COLO829 (cell line): ENCODE measurements at regions not wholly inside any gene's neighbourhood (a gene's known extent, or its start where the extent isn't known, plus 50 kb on each side); places are given as distances from the start of the nearest gene placed in this dataset.

Experiments used
- DNase-seq: peaks from one replicate; pipeline ENCODE4 v3.0.0; 2012; ENCODE audit warnings: low spot score

DNA sequence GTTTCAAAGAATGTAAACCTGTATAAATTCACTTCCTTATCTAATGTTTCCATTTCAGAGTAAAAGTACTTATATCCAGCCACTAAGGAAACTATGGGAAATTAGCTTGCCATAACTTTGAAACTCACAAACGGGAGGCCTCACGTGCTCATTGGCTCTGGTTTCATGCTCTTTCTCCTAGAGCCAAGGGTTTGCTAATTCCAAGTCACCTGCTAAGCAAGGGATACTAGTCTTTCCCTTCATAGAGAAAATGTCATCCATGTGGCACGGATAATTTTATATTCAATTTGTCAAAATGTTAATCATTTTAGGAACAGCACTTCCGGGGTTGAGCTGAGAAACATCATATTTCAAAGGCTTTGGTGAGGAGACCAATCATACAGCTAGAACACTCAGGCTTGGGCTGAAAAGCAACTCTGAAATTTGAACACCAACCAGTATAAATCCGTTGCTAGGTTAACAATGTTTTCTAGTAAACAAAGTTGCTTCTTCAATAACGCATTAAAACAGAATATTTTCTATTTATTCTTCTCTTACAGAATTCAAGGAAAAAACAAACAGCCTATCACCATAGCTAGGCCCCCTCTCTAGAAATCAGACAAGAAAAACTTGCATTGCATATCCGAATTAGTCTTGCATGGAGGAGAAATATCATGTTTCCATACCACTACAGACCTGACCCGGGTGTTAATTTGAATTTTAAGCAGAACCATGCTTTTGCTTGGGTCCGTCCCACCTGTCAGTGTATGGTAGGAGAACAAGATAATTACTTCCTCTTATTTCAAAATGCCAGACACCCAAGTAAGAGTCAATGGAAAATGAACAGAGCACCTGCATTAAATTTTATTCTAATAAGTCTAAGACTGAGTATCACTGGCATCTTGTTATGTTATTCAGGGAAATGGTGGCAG, 196.1 kb upstream of the ESRRG start:
- DNase-seq, result no peak

DNA sequence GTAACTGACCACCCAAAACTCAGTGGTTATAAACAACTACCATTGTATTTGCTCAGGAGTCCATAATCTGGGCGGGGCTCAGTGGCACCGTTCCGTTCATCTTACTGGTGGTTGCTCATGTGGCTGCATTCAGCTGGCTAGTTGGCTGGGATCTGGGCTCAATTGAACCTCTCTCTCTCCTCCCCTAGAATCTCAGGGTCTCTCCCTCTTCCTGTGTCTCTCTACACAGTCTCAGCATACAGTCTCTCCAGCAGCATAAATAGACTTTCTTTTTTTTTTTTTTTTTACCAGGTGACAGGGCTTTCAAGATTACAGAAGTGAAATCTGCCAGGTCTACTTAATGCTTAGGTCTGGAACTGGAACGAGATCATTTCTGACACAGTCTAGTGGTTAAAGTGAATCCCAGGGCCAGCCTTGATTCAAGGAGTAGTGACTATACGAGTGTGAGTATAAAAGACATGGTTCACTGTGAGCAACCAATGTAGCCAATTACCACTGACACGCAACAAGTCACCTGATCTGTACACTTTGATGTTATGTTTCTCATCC, 193.7 kb upstream of the ESRRG start:
- DNase-seq, result no peak

DNA sequence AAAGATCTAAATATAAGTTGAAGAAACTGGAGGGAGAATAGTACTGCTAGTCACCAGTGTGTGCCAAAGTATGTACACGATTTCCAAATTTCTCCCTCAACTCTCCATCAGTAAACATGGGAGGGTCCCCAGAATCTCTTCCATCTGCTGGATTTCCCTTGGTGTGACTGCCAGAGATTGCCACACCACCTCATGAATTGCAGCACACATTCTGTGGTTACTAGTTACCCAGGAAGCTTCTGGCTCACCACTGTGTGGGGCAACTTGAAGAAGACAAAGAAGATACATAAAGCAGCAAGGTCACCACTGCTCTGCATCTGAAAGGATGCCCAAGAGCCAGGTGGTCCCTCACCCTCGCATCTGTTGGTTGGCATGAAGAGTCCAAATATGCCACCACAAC, 191.7 kb upstream of the ESRRG start:
- DNase-seq, result no peak

DNA sequence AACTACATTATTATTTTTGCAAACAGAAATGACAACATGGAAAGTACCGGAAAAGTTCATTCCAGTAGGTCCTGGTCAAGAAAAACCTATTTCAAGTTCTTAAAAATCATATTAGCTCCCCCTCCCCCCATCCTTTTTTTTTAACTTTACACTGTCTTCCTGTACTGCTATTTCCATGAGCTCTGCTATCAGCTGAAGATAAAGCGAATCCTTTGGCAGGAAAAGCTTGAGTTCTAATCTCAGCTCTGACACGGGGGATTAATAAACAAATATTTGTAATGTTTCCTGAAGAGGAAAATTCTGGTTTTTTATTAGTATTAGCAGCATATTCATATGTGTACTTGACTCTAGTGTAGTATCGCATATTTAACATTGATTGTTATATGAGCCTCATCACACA, 190.7 kb upstream of the ESRRG start:
- no peak for DNase-seq

DNA sequence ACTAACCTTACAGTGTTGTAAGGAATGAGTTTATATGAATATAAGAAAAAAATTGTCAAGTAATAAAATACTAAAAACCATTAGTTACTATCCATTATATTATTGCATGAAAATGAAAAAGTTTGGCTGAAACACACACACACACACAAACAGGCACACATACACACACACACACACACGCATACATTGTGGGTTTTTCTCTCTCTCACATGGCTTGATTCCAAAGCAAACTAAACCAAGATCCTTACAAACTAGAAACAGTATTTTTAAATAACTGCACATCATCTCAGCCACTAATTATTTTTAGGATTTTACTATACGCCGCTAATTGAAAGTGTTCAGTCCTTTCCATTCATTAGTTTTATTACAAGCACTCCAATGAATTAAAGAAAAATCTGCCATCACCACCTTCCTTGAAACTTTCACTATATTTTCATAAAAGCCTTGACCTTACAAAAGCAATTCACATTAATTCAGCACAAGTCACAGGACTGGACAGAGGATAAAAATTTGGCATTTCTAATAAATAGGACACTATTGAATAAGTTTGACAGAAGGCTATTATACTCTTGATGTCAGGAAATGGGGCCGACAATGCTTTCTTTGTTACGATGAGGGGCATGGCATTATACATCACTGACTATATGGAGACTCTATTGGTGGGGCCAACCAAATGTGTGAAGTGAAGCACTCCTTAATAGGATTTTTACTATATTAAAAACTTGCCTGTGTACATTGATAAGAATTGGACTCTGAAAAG, 187.0 kb upstream of the ESRRG start:
- DNase-seq, result peak; percentile 82

DNA sequence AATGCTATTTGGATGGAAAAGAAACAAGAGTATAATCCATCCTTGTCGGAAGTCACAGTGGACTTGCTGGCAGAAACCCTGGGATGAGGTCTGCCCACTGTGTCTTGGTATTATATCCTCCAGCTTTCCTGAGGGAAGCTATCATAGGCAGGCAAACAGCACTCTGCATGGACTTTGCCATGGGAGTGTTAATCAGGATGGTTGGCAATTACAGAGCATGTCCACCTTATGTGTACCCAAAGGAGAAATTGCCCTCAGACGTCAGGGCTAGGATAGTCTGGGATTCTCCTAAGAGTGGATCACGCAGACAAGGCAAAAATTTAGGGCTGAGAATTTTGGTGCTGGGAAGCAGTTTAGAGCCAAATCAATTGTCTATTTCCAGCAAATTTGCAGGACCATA, 184.9 kb upstream of the ESRRG start:
- DNase-seq, result no peak

DNA sequence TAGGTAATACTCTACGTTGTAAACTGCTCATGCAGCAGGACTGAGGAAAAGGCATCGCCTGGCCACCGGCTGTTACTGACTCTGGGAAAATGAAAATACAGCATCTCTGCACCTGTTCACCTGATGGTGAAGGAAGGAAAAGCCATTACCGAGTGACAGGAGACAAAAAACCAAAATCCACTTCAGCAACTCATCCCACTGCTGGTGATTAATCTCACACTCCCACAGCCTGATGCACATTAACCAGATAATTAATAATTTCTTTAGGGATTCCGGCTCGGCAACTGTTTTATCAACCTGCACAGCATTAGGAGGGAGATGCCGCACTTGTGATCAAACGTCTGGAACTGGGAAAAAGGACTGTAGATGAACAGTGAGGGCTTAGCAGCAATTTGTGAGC, 183.9 kb upstream of the ESRRG start:
- no peak for DNase-seq

DNA sequence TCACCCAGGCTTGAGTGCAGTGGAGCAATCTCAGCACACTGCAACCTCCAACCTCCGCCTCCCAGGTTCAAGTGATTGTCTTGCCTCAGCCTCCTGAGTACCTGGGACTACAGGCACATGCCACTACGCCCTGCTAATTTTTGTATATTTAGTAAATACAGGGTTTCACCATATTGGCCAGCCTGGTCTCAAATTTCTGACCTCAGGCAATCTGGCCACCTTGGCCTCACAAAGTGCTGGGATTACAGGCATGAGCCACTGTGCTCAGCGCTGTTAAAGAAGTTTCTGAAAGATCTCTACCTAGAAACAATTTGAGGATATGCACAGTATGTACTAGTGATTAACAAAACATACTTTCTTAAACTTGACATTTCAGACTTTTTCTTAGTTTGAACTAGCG, 182.6 kb upstream of the ESRRG start:
- DNase-seq, result no peak

DNA sequence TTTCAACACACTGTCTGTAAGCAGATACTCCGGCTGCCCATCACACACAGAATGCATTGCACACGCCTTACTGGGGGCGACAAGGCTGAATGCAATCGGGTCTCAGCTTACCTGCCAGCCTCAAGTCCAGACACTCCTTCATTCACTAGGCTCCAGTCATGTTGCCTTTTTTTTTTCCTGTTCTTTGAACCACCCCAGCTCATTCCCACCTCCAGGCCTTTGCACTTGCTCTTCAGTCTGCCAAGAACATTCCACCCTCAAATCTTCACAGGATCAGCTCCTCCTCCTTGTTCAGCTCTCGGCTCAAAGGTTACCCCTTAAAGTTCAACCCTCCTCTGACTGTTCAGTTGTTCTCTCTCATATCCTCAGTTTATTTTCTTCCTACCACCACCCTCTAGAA, 181.9 kb upstream of the ESRRG start:
- DNase-seq, result no peak

DNA sequence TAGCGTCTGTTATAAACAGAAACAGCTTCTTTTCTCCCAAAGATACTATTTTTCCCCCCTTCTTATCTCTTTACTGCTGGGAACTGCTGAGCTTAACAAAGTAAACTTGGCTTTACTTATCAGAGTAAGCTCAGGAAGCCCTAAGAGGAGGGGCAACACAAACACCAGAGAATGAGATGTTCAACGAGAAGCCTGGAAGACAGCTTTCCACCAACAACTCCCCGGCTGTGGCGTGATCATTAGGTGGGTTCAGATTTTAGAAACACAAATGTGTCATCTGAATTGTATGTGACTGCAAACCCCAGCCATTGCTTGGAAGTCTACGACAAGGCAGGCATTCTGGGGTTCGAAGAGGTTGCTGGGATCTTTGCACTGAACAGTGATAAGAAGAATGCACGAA, 181.2 kb upstream of the ESRRG start:
- DNase-seq, result no peak

DNA sequence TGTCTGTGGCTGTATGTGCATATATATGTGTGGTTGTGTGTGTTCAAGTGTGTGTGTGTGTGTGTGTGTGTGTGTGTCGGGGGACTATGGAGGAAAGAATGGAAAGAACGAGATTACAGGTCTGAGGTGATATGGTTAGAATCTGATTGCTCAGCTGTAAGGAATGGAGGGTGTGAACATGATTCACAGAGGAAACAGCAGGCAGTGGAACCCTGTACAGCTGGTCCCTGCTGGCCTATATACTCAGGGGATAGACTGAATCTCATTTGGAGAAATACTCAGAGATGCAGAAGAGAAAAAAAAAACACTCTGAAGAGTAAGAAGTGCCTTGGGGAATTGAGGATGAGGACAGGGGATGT, 180.1 kb upstream of the ESRRG start:
- no peak for DNase-seq

DNA sequence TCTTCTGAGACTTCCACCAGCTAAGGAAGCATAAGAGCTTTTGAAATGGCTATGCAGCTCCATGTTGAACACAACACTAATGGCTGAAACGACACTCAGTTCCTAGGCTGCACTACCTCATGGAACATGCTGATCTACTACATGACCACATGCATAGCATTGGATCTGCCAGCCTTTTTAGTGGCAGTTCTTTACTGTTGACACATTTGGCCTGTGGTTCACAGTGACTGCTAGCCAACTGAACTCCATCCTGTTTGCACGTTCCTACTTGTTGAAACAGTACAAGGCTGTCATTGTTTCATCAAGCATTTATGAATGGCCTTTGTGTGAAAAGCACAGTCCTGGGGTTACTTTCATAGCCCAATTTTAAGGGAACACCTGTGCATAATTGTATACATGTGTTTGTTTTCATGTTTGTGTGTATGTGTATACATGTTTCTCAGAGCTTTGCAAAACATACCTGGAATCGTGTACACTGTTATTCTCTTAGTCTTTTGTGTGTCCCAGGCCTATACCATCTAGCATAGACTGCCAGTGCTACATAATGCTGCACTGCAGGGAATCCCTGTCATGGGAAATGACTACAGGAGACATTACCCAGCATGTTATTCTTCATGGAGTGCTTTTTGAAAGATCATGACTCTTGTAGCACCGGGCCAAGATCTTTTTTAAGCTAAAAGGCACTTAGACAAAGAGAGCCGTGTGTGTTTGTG, 179.6 kb upstream of the ESRRG start:
- DNase-seq, result peak; percentile 77

DNA sequence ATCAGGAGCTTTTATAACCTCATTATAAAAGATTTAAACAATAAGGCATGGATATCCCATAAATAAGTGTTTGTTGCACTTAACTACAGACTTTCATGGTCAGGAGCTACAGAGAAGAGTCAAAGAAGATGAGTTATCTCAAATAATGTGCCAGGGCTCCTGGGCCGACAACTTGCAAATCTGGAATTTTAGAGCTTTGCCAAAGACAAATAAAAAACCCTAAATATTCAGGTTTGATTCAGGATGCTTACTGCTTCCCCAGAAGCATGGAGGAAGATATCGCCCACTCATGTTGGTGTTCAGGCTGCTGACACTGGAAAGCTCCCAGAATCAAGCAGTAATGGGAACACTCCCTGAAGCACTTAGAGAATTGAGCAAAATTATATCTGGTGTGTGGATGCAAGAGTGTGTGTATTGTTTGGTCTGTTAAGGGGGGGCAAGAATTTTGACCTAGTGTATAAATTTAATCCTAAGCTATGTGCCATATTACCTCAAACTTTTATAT, 176.9 kb upstream of the ESRRG start:
- DNase-seq, result no peak

DNA sequence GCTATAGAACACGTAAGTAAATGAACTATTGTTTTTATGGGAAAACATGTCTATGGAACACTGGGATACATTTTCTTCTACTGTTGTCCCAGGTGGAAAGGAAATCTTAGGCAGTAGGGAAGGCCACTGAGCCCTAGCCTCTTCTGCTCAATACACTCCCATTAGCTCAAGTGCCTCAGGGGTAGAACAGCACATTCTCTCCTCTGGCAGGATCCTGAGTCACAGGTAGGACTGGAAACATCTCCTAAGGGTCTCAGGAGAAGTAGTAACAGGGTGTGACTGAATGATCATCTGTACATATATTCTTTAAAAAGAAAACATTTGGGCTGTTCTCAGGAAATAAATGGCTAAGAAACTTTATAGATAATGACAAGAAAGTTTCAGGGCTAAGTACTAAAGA, 175.6 kb upstream of the ESRRG start:
- DNase-seq, result no peak

DNA sequence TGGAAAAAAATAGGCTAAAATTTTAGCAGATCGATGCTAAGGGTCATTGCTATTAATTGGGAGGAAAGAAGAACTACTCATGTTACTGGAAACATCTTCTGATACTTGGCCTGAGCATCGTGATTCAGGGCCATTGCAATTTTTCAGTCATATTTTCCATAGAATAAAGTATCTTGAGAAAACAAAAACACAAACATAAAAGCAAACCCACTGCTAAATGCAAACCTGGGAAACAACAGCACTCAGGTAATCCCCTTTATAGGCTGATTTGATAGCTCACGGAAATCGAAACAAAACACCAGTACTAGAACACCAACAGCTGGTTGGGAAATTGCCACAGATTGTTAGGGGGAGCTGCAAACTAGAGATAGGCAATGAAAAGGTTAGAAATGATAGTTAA, 172.9 kb upstream of the ESRRG start:
- no peak for DNase-seq

DNA sequence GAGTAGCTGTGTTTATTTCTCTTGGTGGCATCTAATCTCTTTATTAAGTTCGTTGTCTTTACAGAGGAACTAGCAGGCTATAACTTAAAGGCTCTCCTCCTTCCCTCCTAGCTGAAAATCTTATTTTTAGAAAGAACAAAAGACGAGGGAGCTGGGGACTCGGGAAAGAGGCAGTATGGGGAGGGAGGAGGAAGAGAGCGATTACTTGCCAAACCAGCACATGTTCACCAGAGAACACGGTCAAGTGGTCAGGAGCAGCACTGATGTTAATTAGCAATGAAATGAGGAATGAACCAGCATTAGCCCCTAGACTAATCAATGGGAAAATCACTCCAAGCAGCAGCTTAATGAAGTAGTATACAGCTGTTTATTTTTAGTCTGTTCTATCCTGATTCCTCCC, 171.3 kb upstream of the ESRRG start:
- no peak for DNase-seq

DNA sequence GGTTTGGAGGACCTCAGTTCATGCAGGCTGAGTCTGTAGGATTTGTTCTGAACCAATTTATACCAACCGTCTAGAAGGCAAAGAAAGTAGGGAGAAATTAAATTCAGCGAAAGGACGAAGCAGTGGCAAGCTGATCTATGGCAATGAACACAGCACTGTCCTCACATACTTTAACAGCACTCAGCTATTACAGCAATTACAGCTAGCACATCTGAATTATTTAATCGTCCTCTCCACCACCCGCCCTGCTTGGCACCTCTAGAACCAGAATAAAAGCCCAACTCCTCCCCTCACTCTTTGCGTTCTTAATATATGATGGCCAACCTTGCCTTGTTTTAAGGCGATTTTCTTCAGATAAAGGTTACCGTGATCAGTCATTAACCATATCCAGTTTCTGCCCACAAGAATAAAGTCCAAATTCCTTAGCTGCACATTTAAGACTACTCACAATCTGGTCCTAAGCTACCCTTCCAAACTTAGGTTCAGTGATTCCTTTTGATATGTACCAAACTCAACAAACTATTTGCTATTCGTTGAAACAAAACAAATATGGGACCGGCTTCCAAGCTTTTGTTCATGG, 169.4 kb upstream of the ESRRG start:
- no peak for DNase-seq

DNA sequence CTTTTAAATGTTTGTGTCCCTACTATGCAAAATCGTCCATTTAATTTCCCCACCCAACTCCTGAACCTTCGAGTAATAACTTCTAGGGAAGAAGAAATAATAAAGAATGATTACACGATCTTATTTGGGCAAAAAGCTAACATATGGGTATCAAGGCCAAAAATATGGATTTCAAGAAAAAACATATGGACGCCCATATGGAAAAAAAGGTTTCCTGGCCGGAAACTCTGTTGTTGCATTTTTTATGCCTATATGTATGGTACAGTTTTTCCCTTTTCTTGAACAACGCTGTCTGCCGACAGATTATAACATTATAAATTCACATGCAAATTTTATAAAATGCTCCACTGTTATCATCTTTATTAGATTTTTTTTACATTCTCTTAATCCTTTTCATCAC, 167.6 kb upstream of the ESRRG start:
- DNase-seq, result no peak

DNA sequence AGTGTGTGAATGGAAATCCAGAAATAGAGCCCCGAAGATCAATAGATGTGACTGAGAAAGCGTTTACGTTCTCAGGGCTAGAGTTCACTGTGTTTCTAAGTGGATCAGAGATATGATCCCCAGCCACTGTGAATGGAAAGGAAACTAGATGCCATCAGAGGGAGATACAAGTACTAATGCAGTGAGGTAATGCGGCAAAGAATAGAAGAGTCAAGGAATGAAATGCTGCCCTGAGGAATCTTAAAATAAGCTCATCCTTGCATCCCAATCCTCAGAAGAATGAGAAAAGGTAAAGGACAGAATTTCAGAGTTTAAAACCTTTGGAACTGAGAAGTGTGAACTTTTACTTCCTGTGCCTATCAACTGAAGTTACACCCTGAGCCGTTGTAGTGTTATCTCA, 165.5 kb upstream of the ESRRG start:
- no peak for DNase-seq

DNA sequence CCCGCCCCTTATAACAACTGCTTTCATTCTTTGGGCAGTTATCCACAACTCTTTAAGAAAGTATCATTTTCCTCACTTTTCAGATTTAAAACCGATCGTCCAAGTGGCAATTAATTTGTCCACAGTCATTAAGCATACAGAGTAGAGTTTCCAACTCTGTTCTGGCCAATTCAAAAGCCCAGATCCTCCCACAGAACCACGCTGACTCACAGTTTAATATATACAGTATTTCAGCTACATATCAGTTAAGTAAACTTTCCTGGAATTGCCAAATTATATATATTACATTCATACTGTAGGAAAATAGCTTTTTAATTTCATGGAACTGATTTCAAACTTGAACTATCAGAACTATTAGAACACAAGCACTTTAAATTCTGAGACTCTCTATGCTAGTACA, 163.8 kb upstream of the ESRRG start:
- no peak for DNase-seq

DNA sequence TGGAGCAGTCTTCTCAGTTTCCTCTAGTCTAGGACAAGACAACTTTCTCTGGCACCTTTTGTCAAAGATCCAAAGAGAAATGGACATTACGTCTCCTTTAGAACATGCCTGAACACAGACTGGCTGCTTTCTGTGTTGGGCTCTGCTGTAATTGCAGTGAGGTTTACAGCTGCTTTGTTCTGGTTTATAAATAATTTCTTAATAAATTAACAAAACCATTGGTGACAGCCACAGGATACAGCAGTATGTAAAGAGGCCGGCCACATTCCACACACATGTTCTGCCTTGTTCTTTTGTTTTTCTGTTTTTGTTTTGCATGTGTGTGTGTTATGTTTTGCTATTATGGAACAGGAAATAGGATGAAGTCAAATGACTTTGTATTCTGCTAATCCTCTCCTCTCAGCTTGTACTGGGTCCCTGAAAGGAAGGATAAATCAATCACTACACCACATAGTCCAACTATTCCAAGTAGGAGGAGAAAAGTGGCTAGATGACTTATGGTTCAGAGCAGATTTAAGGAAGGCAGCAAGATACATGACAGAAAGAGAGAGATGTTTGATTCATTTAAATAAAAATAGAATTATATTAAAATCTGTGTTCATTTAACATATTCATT, 161.5 kb upstream of the ESRRG start:
- DNase-seq, result no peak

DNA sequence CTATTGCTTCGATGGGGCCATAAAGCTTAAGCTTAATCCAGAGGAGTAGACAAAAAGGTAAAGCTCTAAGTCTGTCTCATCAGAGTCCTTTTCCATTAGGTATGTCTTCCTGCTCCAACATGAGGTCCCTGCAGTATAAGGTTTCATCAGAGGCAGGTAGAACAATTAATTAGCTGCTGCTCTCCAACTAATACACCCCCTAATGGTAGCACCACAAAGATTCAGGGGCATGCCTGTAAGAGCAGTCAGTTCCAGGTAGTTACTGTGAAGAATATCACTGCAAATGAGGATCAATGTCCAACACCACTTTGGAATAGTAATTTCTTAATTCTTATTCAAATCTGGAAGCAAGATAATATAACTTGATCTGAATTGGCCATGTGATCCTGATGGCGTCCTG, 160.3 kb upstream of the ESRRG start:
- DNase-seq, result no peak
